Astrocyte (in vitro differentiated cells and primary cell): ENCODE measurements at regions not wholly inside any gene's neighbourhood (a gene's known extent, or its start where the extent isn't known, plus 50 kb on each side); places are given as distances from the start of the nearest gene placed in this dataset.

ENCODE experiments used
- EZH2 ChIP-seq: IDR thresholded peaks from 2 replicates; pipeline ENCODE4 v1.6.1; 2012; ENCODE audit warnings: mild to moderate bottlenecking, low read length, inconsistent platforms; ENCODE audit not compliant: insufficient read depth
- TF ChIP-seq, protein P1 (sequence below): IDR thresholded peaks from 2 replicates; pipeline ENCODE4 v1.5.1; 2011; ENCODE audit warnings: low read depth, mild to moderate bottlenecking, inconsistent platforms, low read length, moderate library complexity; ENCODE audit not compliant: insufficient read depth

GRCh38 chr3:7927864-7928263 is 573.8 kb upstream of the LMCD1 start:
- TF ChIP-seq, protein P1, sequence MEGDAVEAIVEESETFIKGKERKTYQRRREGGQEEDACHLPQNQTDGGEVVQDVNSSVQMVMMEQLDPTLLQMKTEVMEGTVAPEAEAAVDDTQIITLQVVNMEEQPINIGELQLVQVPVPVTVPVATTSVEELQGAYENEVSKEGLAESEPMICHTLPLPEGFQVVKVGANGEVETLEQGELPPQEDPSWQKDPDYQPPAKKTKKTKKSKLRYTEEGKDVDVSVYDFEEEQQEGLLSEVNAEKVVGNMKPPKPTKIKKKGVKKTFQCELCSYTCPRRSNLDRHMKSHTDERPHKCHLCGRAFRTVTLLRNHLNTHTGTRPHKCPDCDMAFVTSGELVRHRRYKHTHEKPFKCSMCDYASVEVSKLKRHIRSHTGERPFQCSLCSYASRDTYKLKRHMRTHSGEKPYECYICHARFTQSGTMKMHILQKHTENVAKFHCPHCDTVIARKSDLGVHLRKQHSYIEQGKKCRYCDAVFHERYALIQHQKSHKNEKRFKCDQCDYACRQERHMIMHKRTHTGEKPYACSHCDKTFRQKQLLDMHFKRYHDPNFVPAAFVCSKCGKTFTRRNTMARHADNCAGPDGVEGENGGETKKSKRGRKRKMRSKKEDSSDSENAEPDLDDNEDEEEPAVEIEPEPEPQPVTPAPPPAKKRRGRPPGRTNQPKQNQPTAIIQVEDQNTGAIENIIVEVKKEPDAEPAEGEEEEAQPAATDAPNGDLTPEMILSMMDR: no peak
- no peak for TF ChIP-seq EZH2
